Esophagus muscularis mucosa (tissue), 4 donors: ENCODE measurements at regions not wholly inside any gene's neighbourhood (a gene's known extent, or its start where the extent isn't known, plus 50 kb on each side); places are given as distances from the start of the nearest gene placed in this dataset.
A peak's percentile ranks its signal among the peaks of the same experiment; 100 is the strongest.

Source experiments
- DNase-seq: peaks from one replicate; pipeline ENCODE4 v3.0.0-alpha.2; 2017; ENCODE audit errors: extremely low spot score
- H3K27ac ChIP-seq, 4 donors: fragments of 200-600 bp; sonication (generic); replicated peaks in 1 of 4; 1 replicate in 3 of 4; 2 replicates in 1 of 4; pipeline ENCODE4 v1.5.1; 2016 to 2019; ENCODE audit warnings: mild to moderate bottlenecking in 1 of 4
- H3K27me3 ChIP-seq, 4 donors: fragments of 200-600 bp; sonication (generic); one replicate each; pipeline versions ENCODE4 v1.5.1 to v1.6.0; 2016 to 2019
- H3K36me3 ChIP-seq, 4 donors: fragments of 200-600 bp; sonication (generic); one replicate each; pipeline ENCODE4 v1.5.1; 2016 to 2019
- H3K4me1 ChIP-seq, 4 donors: fragments of 200-600 bp; sonication (generic); one replicate each; pipeline ENCODE4 v1.5.1; 2016 to 2019
- H3K4me3 ChIP-seq, 4 donors: fragments of 200-600 bp; sonication (generic); 1 replicate in 2 of 4; 2 replicates in 2 of 4; pipeline ENCODE4 v1.5.1; 2016 to 2019; ENCODE audit warnings: mild to moderate bottlenecking in 4 of 4, moderate library complexity in 1 of 4
- H3K9me3 ChIP-seq, 4 donors: fragments of 200-600 bp; sonication (generic); 1 replicate in 3 of 4; 2 replicates in 1 of 4; pipeline ENCODE4 v1.5.1; 2016 to 2019
- EP300 ChIP-seq: sonication (generic); formaldehyde crosslinking; IDR thresholded peaks from one replicate; pipeline ENCODE4 v1.6.1; 2017; ENCODE audit warnings: antibody characterized with exemption
- POLR2A ChIP-seq: fragments of 450-650 bp; IDR thresholded peaks from one replicate; pipeline ENCODE4 v1.6.1; 2017; ENCODE audit warnings: antibody characterized with exemption, moderate library complexity, mild to moderate bottlenecking, low read depth
- POLR2AphosphoS5 ChIP-seq, 2 donors: sonication (generic); formaldehyde crosslinking; IDR thresholded peaks; one replicate each; pipeline ENCODE4 v1.6.1; 2017; ENCODE audit warnings: antibody characterized with exemption in 2 of 2
- WGBS: methylation state at CpG from one replicate; pipeline ENCODE4 v1.1.5; 2018; 5-methylcytosine and 5-hydroxymethylcytosine counted together
- intact Hi-C: fragments of 100-400 bp; cut with DNase I; formaldehyde crosslinking; loops from one replicate; pipeline ENCODE4 v1.15.1; 2023
- TF ChIP-seq, protein P1 (sequence below), 3 experiments: fragments of 200-600 bp in 2 of 3; fragments of 450-650 bp in 1 of 3; sonication (generic) in 2 of 3; IDR thresholded peaks; one replicate each; pipeline ENCODE4 v1.5.1; 2017 to 2019; ENCODE audit warnings: antibody characterized with exemption in 3 of 3, mild to moderate bottlenecking in 2 of 3, moderate library complexity in 1 of 3

DNA sequence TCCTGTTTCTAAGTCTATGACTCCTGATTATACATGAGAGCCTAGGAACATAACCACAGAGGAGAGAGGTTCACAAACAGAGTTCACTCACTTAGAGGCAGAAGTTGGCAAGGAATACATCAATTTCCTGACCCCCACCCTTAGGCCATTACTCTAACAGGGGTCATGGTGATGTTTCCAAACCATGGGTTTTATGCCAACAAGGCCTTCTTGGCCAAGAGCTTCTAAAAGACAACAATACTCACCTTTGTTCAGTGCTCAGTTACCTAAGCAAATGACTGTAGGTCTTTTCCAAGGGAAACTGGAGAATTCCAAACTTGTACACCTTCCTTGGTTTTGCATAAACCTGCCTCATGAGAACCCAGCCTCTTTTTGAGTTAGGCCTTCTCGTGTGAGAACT is 52.6 kb downstream of the ERICH4 start:
- DNase-seq: no peak
- TF ChIP-seq EP300 (no peak), POLR2A (no peak), POLR2AphosphoS5 (IDR thresholded peaks at IDR 0.05) (no peak)
- TF ChIP-seq, protein P1, sequence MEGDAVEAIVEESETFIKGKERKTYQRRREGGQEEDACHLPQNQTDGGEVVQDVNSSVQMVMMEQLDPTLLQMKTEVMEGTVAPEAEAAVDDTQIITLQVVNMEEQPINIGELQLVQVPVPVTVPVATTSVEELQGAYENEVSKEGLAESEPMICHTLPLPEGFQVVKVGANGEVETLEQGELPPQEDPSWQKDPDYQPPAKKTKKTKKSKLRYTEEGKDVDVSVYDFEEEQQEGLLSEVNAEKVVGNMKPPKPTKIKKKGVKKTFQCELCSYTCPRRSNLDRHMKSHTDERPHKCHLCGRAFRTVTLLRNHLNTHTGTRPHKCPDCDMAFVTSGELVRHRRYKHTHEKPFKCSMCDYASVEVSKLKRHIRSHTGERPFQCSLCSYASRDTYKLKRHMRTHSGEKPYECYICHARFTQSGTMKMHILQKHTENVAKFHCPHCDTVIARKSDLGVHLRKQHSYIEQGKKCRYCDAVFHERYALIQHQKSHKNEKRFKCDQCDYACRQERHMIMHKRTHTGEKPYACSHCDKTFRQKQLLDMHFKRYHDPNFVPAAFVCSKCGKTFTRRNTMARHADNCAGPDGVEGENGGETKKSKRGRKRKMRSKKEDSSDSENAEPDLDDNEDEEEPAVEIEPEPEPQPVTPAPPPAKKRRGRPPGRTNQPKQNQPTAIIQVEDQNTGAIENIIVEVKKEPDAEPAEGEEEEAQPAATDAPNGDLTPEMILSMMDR (IDR thresholded peaks at IDR 0.05): no peak
- Histone ChIP-seq H3K27me3 (peaks cover 0 to 36% (median 0%) of the 10 kb centered on the region in 4 donors), H3K4me3 (no peak overlapping the region), H3K9me3 (peaks cover 0 to 4% (median 0%) of the 10 kb centered on the region in 4 donors), H3K36me3 (peaks cover 0 to 6% (median 0%) of the 10 kb centered on the region in 4 donors), H3K27ac (no peak overlapping the region), H3K4me1 (no peaks in the 10 kb centered on the region)
- 32% methylated on average over 1 of the region's 1 CpG for WGBS
- intact Hi-C loops: no loop called here

DNA sequence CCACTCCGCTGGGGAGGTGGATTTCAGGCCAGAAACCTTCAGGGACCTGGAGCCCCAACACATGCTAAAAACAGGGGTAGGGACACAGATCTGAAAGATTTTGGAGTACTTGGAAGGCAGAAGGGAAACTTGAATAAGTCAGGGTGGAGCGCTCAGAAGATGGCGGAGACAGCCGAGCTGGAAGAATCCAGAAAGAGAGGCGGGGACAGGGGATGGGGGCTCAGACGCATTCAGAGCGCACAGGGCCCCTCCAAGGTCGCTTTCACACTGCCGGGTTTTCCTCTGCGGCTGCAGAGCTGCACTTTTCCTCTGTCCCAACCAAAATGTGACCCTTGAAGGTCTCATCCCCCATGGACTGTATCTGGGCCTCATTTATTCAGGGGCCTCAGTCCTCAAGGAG is 56.9 kb downstream of the ERICH4 start:
- TF ChIP-seq, protein P1 (IDR thresholded peaks at IDR 0.05): no peak
- TF ChIP-seq EP300: no peak
- TF ChIP-seq POLR2A: no peak
- no peak for TF ChIP-seq POLR2AphosphoS5 (IDR thresholded peaks at IDR 0.05)
- H3K4me1 ChIP-seq: peaks cover 0 to 7% (median 2%) of the 10 kb centered on the region in 4 donors
- DNase-seq: no peak
- intact Hi-C loops: no loop called here
- WGBS: 66% methylated on average over 10 of the region's 10 CpGs
- no peaks in the 10 kb centered on the region for H3K36me3 ChIP-seq
- peak overlapping the region; percentile 42 to 45 (median 43) for H3K4me3 ChIP-seq
- H3K27me3 ChIP-seq: peaks cover 0 to 53% (median 0%) of the 10 kb centered on the region in 4 donors
- H3K27ac ChIP-seq: peak overlapping the region; percentile 63 to 74 (median 67)
- H3K9me3 ChIP-seq: no peaks in the 10 kb centered on the region

DNA sequence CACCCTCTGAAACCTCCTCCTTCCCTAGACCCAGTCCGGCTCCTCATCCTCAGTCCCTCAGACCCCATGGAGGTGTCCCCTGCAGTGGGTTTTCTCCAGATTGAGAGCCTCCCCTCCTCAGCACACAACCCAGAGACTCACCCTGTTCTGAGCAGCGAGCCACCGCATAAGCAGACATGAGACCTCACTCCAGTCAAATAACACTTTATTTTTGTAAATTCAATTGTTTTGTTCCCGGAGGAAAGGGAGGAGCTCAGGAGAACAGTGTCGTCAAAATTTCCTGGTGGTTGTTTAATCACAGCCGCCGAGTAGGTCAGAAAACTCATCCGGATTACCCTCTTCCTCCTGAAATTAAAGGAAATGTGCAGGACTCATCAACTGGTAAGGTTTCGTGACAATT is 57.5 kb downstream of the ERICH4 start:
- H3K27ac ChIP-seq: peak overlapping the region; percentile 63 to 74 (median 67)
- no peaks in the 10 kb centered on the region for H3K9me3 ChIP-seq
- WGBS: 63% methylated on average over 9 of the region's 9 CpGs
- H3K4me3 ChIP-seq: peak overlapping the region; percentile 42 to 45 (median 43)
- H3K27me3 ChIP-seq: peaks cover 0 to 59% (median 0%) of the 10 kb centered on the region in 4 donors
- intact Hi-C loops: no loop called here
- H3K4me1 ChIP-seq: peaks cover 0 to 7% (median 2%) of the 10 kb centered on the region in 4 donors
- DNase-seq: no peak
- no peaks in the 10 kb centered on the region for H3K36me3 ChIP-seq
- TF ChIP-seq, protein P1 (IDR thresholded peaks at IDR 0.05): no peak
- TF ChIP-seq EP300 (no peak), POLR2AphosphoS5 (IDR thresholded peaks at IDR 0.05) (peak in 1 of 2 donors; percentile 83)

DNA sequence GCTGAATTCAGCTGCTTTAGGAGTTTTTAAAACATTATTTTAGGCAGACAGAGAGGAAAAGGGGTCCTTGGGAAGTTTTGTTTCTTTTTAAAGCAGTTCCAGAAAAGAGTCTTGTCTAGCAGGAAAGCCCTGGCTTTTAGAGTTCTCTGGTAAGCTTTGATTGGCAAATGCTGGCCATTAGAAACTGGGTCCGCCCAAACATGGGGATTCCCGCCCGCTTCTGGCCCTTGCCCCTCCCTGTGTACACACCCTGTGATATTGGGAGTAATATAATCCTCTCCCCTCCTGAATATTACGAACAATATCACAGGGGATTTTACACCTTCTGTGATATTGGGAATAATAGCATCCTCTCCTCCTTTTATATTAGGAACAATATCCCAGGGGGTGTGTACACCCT is 58.9 kb downstream of the ERICH4 start:
- Histone ChIP-seq H3K9me3 (no peaks in the 10 kb centered on the region), H3K27ac (peak overlapping the region; percentile 21 to 57 (median 46)), H3K27me3 (peaks cover 0 to 70% (median 0%) of the 10 kb centered on the region in 4 donors), H3K4me1 (peaks cover 0 to 7% (median 2%) of the 10 kb centered on the region in 4 donors), H3K36me3 (no peaks in the 10 kb centered on the region), H3K4me3 (no peak overlapping the region)
- TF ChIP-seq, protein P1 (IDR thresholded peaks at IDR 0.05): no peak
- TF ChIP-seq POLR2AphosphoS5 (IDR thresholded peaks at IDR 0.05): no peak
- no peak for TF ChIP-seq POLR2A
- no peak for TF ChIP-seq EP300
- intact Hi-C loops: no loop called here
- no peak for DNase-seq
- WGBS: 60% methylated on average over 4 of the region's 4 CpGs

DNA sequence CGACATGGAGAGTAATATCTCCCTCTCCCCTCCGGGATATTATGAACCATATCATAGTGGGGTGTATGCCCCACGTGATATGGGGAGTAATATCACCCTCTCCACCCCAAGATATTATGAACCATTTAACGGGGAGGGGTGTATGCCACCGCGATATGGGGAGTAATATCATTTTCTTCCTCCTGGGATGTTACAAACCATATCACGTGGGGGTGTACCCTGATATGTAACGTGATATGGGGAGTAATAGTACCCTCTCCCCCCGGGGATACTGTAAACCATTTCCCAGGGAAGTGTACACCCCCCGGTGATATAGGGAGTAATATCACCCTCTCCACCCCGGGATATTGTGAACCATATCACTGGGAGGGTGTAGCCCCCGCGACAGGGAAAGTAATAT is 62.1 kb downstream of the ERICH4 start:
- 84% methylated on average over 13 of the region's 13 CpGs for WGBS
- TF ChIP-seq, protein P1 (IDR thresholded peaks at IDR 0.05): no peak
- TF ChIP-seq POLR2A (no peak), POLR2AphosphoS5 (IDR thresholded peaks at IDR 0.05) (no peak), EP300 (no peak)
- H3K4me1 ChIP-seq: peaks cover 0 to 7% (median 2%) of the 10 kb centered on the region in 4 donors
- H3K4me3 ChIP-seq: no peak overlapping the region
- intact Hi-C loops: no loop called here
- no peak overlapping the region for H3K27ac ChIP-seq
- DNase-seq: no peak
- no peaks in the 10 kb centered on the region for H3K36me3 ChIP-seq
- no peaks in the 10 kb centered on the region for H3K9me3 ChIP-seq
- H3K27me3 ChIP-seq: peaks cover 0 to 59% (median 0%) of the 10 kb centered on the region in 4 donors
